GM21367 (cell line): ENCODE measurements at regions not wholly inside any gene's neighbourhood (a gene's known extent, or its start where the extent isn't known, plus 50 kb on each side); places are given as distances from the start of the nearest gene placed in this dataset.

Experiments
- ATAC-seq: cut with Tn5 transposase; IDR thresholded peaks from one replicate; pipeline ENCODE4 v1.9.1; 2021; ENCODE audit not compliant: unreplicated experiment

- no peak for ATAC-seq
These were observed 164.7 kb downstream of the LTN1 start for GRCh38 chr21:28828021-28828420.

- no peak for ATAC-seq
These were observed 165.3 kb downstream of the LTN1 start for GRCh38 chr21:28827422-28827821.

DNA sequence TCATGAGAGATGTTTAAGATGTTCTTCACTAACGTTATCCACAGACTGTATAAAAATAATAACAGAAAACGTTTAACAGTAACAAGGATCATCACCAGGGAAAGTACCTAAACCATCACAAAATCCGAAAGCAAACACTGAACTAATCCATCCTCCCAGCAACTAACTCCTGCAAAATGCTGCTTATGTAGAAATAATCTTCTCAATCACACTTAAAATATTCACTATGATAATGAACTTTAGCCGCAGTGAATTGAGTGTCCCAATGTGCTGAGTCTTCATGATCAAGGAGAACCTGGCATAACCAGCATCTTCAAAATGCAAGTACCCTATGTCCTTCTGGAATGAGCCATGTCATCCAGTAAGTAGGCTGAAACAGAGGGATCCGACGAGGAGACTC lies 166.1 kb downstream of the LTN1 start:
- no peak for ATAC-seq

- no peak for ATAC-seq
These were observed 166.7 kb downstream of the LTN1 start for GRCh38 chr21:28826021-28826420.

DNA sequence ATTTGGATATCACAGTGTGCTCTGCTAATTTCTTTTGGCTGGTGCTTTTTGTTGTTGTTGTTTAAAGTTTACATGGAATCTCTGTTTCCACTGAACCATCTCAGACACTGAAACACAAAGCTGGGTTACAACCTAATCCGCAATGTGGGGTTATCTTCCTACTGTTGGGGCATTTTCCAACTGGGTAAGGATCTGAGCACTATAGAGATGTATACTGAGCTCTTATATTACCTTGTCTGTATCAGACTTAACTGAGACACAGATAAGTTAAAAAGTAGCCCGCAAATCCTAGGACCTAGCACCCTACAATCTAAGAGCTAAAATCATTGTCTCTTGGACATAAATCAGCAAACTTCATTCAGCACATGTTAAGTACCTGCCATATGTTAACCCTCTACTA lies 169.2 kb downstream of the LTN1 start:
- no peak for ATAC-seq

GRCh38 chr21:28822486-28823335 lies 170.0 kb downstream of the LTN1 start:
- no peak for ATAC-seq

DNA sequence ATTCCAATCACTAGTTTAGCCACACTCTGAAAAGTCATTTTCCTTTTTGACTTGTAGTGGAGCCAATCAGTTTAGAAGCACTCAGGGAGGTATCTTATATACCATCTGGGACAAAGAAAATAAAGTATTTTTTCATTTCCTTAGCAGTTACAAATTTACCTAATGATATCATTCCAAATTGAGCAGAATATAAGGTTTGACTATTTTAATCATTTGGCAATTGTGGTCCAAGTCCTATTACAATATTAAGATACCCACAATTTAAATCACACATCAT lies 170.6 kb downstream of the LTN1 start:
- no peak for ATAC-seq

- no peak for ATAC-seq
These were observed 171.2 kb downstream of the LTN1 start for GRCh38 chr21:28821276-28822122.

DNA sequence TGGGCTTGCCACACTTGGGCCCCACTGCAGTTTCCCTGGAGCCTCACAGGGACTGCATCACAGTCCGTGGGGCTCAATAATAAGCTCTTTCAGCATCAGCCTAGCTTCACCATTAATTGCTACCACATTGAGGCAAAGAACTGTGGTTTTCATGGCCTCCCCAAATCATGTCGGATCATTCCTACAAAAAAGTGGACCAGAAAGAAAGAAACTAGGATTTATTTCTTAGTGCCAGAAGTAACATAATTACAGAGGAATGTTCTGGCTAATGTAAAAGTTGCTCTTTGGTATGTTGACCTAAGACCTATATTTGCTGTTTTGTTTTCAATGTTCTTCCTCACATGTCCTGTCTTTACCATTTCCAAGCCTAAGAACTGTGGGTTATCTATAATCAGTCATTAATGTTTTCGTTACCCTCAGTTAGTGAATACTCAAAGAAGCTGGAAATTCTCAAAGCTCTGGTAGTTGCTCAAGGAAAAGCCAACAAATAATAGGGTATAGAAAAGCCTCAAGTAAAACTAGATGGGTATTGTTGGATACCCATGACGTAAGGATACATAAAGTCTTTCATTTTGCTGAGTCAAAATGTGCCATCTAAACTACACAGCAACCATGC lies 173.9 kb downstream of the LTN1 start:
- no peak for ATAC-seq

- ATAC-seq: no peak
These were observed 174.8 kb downstream of the LTN1 start for GRCh38 chr21:28817871-28818270.

- ATAC-seq: no peak
These were observed 180.8 kb downstream of the LTN1 start for GRCh38 chr21:28811860-28812259.

GRCh38 chr21:28810826-28811524 lies 181.7 kb downstream of the LTN1 start:
- no peak for ATAC-seq

GRCh38 chr21:28805885-28806284 lies 186.8 kb downstream of the LTN1 start:
- no peak for ATAC-seq

- ATAC-seq: no peak
These were observed 188.5 kb downstream of the LTN1 start for GRCh38 chr21:28804089-28804670.

GRCh38 chr21:28801906-28802305 lies 190.8 kb downstream of the LTN1 start:
- ATAC-seq: no peak

- no peak for ATAC-seq
These were observed 192.8 kb downstream of the LTN1 start for GRCh38 chr21:28799926-28800325.

DNA sequence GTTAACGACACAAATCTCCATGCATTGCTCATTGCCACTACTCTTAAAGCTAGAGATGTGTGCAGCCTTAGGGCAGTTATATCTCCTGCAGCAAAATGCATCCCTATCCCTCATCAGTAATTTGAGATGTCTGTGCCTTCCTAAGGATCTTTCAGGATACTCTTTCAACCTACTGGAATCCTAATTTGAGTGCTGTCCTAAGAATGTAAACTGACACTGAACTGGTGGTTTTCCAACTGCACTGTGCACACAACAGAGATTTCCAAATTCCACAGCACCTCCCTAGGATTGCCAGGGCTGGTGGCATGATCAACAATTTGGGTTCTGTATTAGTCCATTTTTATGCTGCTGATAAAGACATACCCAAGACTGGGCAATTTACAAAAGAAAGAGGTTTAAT lies 193.9 kb downstream of the LTN1 start:
- no peak for ATAC-seq

GRCh38 chr21:28795251-28795650 lies 197.4 kb downstream of the LTN1 start:
- ATAC-seq: no peak

- ATAC-seq: no peak
These were observed 198.3 kb downstream of the LTN1 start for GRCh38 chr21:28794371-28794851.

DNA sequence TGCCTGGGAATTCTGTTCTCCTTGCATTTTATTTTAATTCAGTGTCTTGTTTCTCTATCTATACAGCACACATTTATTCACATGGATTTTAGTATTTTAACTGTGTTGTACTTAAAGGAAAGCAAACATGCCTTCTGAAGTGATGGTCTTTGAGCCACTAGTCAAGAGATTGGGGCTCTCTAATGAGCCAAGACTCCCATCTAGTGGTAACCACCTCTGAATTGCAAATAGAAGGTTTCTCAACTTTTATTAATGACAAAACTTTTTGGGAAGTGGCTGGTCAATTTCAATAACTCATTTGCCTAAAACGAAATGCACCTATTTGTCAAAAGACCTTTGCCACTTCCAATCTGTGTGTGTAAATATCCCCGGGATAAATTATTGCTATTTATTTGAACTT lies 199.6 kb downstream of the LTN1 start:
- no peak for ATAC-seq
